Endothelial cell of umbilical vein (primary cell): ENCODE measurements at regions not wholly inside any gene's neighbourhood (a gene's known extent, or its start where the extent isn't known, plus 50 kb on each side); places are given as distances from the start of the nearest gene placed in this dataset.

Experiments used
- EZH2 ChIP-seq: IDR thresholded peaks from 2 replicates; pipeline ENCODE4 v1.6.1; 2012; ENCODE audit warnings: borderline replicate concordance, low read depth, mild to moderate bottlenecking, moderate library complexity, low read length, inconsistent platforms; ENCODE audit not compliant: severe bottlenecking
- JUN ChIP-seq: IDR thresholded peaks from 2 replicates; pipeline ENCODE4 v1.6.1; 2011; ENCODE audit warnings: borderline replicate concordance, low read depth; ENCODE audit not compliant: insufficient read length, insufficient read depth
- POLR2A ChIP-seq: IDR thresholded peaks from 2 replicates; pipeline ENCODE4 v1.6.1; 2012; ENCODE audit warnings: low read depth, mild to moderate bottlenecking, control low read depth, low read length
- POLR2AphosphoS5 ChIP-seq: IDR thresholded peaks from 2 replicates; pipeline ENCODE4 v1.6.1; 2012; ENCODE audit warnings: low read depth, mild to moderate bottlenecking, control low read depth, low read length, moderate library complexity; ENCODE audit not compliant: insufficient read depth
- TF ChIP-seq, protein P1 (sequence below), 2 donors: IDR thresholded peaks; 1 replicate in 1 of 2; 2 replicates in 1 of 2; pipeline ENCODE4 v1.5.1; 2011; ENCODE audit warnings: low read length in 2 of 2, mild to moderate bottlenecking in 2 of 2, moderate library complexity in 2 of 2, control low read depth in 1 of 2, inconsistent platforms in 1 of 2, low read depth in 1 of 2; ENCODE audit not compliant: insufficient read depth in 1 of 2; ENCODE audit errors: extremely low read depth in 1 of 2
- TF ChIP-seq, protein P2 (sequence below): IDR thresholded peaks from 2 replicates; pipeline ENCODE4 v1.6.1; 2011; ENCODE audit not compliant: insufficient read depth, insufficient read length

DNA sequence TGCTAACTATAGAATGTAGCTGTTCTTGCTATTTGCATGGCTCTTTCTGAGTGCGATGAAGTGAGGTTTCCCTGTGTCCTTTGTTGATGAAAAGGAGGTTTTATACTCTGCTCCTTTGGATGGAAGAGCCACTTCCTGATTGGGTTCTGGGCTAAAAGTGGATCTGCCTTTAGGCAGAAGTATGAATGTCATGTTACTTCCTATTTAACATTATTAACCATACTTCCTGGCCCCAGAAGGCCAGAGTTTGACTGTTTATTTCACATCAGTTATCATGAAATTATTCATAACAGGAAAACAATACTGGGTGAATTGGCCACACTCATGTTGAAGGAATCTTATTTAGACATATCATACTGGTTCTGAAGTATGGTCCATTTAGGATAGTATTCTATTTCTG is 386.2 kb downstream of the PCDH7 start:
- TF ChIP-seq, protein P1, sequence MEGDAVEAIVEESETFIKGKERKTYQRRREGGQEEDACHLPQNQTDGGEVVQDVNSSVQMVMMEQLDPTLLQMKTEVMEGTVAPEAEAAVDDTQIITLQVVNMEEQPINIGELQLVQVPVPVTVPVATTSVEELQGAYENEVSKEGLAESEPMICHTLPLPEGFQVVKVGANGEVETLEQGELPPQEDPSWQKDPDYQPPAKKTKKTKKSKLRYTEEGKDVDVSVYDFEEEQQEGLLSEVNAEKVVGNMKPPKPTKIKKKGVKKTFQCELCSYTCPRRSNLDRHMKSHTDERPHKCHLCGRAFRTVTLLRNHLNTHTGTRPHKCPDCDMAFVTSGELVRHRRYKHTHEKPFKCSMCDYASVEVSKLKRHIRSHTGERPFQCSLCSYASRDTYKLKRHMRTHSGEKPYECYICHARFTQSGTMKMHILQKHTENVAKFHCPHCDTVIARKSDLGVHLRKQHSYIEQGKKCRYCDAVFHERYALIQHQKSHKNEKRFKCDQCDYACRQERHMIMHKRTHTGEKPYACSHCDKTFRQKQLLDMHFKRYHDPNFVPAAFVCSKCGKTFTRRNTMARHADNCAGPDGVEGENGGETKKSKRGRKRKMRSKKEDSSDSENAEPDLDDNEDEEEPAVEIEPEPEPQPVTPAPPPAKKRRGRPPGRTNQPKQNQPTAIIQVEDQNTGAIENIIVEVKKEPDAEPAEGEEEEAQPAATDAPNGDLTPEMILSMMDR (IDR thresholded peaks at IDR 0.05; ENCODE audit: extremely low read depth in 1 of 2, insufficient read depth in 1 of 2, low read depth in 1 of 2, low read length in 2 of 2) = no peak
- no peak for TF ChIP-seq JUN
- no peak for TF ChIP-seq POLR2A
- peak; percentile 32 for TF ChIP-seq POLR2AphosphoS5
- TF ChIP-seq EZH2 = no peak
- TF ChIP-seq, protein P2, sequence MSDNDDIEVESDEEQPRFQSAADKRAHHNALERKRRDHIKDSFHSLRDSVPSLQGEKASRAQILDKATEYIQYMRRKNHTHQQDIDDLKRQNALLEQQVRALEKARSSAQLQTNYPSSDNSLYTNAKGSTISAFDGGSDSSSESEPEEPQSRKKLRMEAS = no peak
